Panc1 (cell line): ENCODE measurements at regions not wholly inside any gene's neighbourhood (a gene's known extent, or its start where the extent isn't known, plus 50 kb on each side); places are given as distances from the start of the nearest gene placed in this dataset.

Source experiments
- CTCF ChIP-seq: fragments of 450-650 bp; IDR thresholded peaks from 2 replicates; pipeline ENCODE4 v1.5.1; 2017; ENCODE audit warnings: mild to moderate bottlenecking
- POLR2AphosphoS5 ChIP-seq: IDR thresholded peaks from 2 replicates; pipeline ENCODE4 v1.6.1; 2012; ENCODE audit warnings: mild to moderate bottlenecking, low read depth, low read length, moderate library complexity
- REST ChIP-seq, 2 experiments: IDR thresholded peaks; 2 replicates each; pipeline ENCODE4 v1.6.1; 2011 to 2012; ENCODE audit warnings: low read depth in 2 of 2, control low read depth in 1 of 2, low read length in 1 of 2, mild to moderate bottlenecking in 1 of 2, moderate library complexity in 1 of 2; ENCODE audit not compliant: insufficient read depth in 1 of 2
- SIN3A ChIP-seq: IDR thresholded peaks from 2 replicates; pipeline ENCODE4 v1.6.1; 2012; ENCODE audit warnings: low read depth, mild to moderate bottlenecking, low read length, moderate library complexity, borderline replicate concordance; ENCODE audit not compliant: insufficient read depth
- TCF7L2 ChIP-seq: IDR thresholded peaks from 2 replicates; pipeline ENCODE4 v1.6.1; 2011; ENCODE audit warnings: mild to moderate bottlenecking, low read depth, low read length, inconsistent platforms

GRCh38 chr4:157643257-157643656 is 422.7 kb downstream of the GRIA2 start:
- no peak for TF ChIP-seq CTCF
- TF ChIP-seq TCF7L2: no peak
- no peak for TF ChIP-seq REST (IDR thresholded peaks at IDR 0.05; ENCODE audit: insufficient read depth in 1 of 2, low read depth in 2 of 2, low read length in 1 of 2)
- no peak for TF ChIP-seq POLR2AphosphoS5
- no peak for TF ChIP-seq SIN3A
